CD4-positive, alpha-beta T cell (primary cell): ENCODE measurements at regions not wholly inside any gene's neighbourhood (a gene's known extent, or its start where the extent isn't known, plus 50 kb on each side); places are given as distances from the start of the nearest gene placed in this dataset.

Experiments
- ATAC-seq: fragments of 200-7000 bp; cut with Tn5 transposase; one replicate; pipeline ENCODE4 v1.10.0; 2022; ENCODE audit warnings: mild to moderate bottlenecking; ENCODE audit not compliant: poor library complexity
- CTCF ChIA-PET: fragments of 350-600 bp; sonication (Branson Sonifier 250); formaldehyde crosslinking; loops from one replicate; lab custom pipeline; 2021; ENCODE audit warnings: antibody characterized with exemption, inconsistent platforms; lab: Charles Lee
- POLR2A ChIA-PET: fragments of 350-600 bp; sonication (Branson Sonifier 250); formaldehyde crosslinking; loops from one replicate; lab custom pipeline; 2021; ENCODE audit warnings: antibody characterized with exemption, inconsistent platforms; lab: Charles Lee
- DNase-seq, 14 experiments: peaks; one replicate each; pipeline ENCODE4 v3.0.0-alpha.2; 2013 to 2020; ENCODE audit warnings: mixed read lengths in 2 of 14
- H3K27ac ChIP-seq, 2 donors: one replicate each; pipeline versions ENCODE4 v1.5.1 to v1.7.0; 2013; ENCODE audit warnings: low read length in 2 of 2, low read depth in 1 of 2, mild to moderate bottlenecking in 1 of 2
- H3K27me3 ChIP-seq, 2 experiments: 1 replicate in 1 of 2; 2 replicates in 1 of 2; pipeline versions ENCODE4 v1.6.1 to v1.7.0; 2013; ENCODE audit warnings: low read length in 2 of 2, control low read depth in 1 of 2, mild to moderate bottlenecking in 1 of 2, moderate library complexity in 1 of 2; ENCODE audit not compliant: insufficient read depth in 2 of 2, control insufficient read depth in 1 of 2
- H3K36me3 ChIP-seq: one replicate; pipeline ENCODE4 v1.6.1; 2013; ENCODE audit warnings: low read length, control low read depth; ENCODE audit not compliant: insufficient read depth
- H3K4me1 ChIP-seq: one replicate; pipeline ENCODE4 v1.6.1; 2013; ENCODE audit warnings: low read length, control low read depth; ENCODE audit not compliant: insufficient read depth
- H3K4me3 ChIP-seq: one replicate; pipeline ENCODE4 v1.5.1; 2013; ENCODE audit warnings: mild to moderate bottlenecking, low read length, moderate library complexity
- H3K9me3 ChIP-seq, 2 experiments: 1 replicate in 1 of 2; 2 replicates in 1 of 2; pipeline versions ENCODE4 v1.6.1 to v1.7.0; 2013; ENCODE audit warnings: low read length in 2 of 2, mild to moderate bottlenecking in 2 of 2, control low read depth in 1 of 2, moderate library complexity in 1 of 2; ENCODE audit not compliant: control insufficient read depth in 1 of 2, insufficient read depth in 1 of 2
- H3K27ac Mint-ChIP-seq: one replicate; pipeline ENCODE4 v1.8.0; 2020; ENCODE audit warnings: mixed read lengths
- H3K27me3 Mint-ChIP-seq: one replicate; pipeline ENCODE4 v1.8.0; 2021; ENCODE audit warnings: mixed read lengths
- H3K36me3 Mint-ChIP-seq: one replicate; pipeline ENCODE4 v1.8.0; 2021; ENCODE audit warnings: low read depth, mixed read lengths
- H3K4me1 Mint-ChIP-seq: one replicate; pipeline ENCODE4 v1.8.0; 2021; ENCODE audit warnings: low read depth, mixed read lengths
- H3K4me3 Mint-ChIP-seq: one replicate; pipeline ENCODE4 v1.8.0; 2020; ENCODE audit warnings: mild to moderate bottlenecking, mixed read lengths
- H3K9me3 Mint-ChIP-seq: one replicate; pipeline ENCODE4 v1.8.0; 2020; ENCODE audit warnings: mixed read lengths
- CTCF ChIP-seq: fragments of 200-600 bp; IDR thresholded peaks from one replicate; pipeline ENCODE4 v1.8.0; 2022; ENCODE audit warnings: antibody characterized with exemption, mild to moderate bottlenecking
- intact Hi-C, 2 experiments: fragments of 100-400 bp; cut with DNase I in 1 of 2; cut with micrococcal nuclease in 1 of 2; formaldehyde crosslinking; loops; one replicate each; pipeline versions ENCODE4 v1.15.1 to v1.9.0; 2023 to 2025; cut with DNase I, micrococcal nuclease

- H3K27me3 Mint-ChIP-seq = no peaks in the 10 kb centered on the region
These were observed 1789.9 kb downstream of the MRPL39 start for GRCh38 chr21:23817337-23817736.

GRCh38 chr21:23812485-23812884, 1794.8 kb downstream of the MRPL39 start:
- CTCF ChIA-PET = no interaction called here
- Mint-ChIP-seq H3K27ac (no peak overlapping the region), H3K9me3 (no peaks in the 10 kb centered on the region), H3K4me3 (no peak overlapping the region), H3K4me1 (no peaks in the 10 kb centered on the region), H3K36me3 (no peaks in the 10 kb centered on the region), H3K27me3 (no peaks in the 10 kb centered on the region)
- H3K27ac ChIP-seq = no peak overlapping the region
- intact Hi-C loops = no loop called here
- TF ChIP-seq CTCF = no peak
- no peaks in the 10 kb centered on the region for H3K27me3 ChIP-seq
- DNase-seq (no peak), ATAC-seq (no peak)
- peaks cover 0 to 6% of the 10 kb centered on the region in 2 experiments for H3K9me3 ChIP-seq
- H3K4me1 ChIP-seq = no peaks in the 10 kb centered on the region
- H3K4me3 ChIP-seq = no peak overlapping the region
- POLR2A ChIA-PET = interaction anchor here (0.5 kb wide), 1 partner anchor 47 kb away, joined by 3 read pairs; no protein-coding TSS in a partner anchor
- no peaks in the 10 kb centered on the region for H3K36me3 ChIP-seq

More at GRCh38 chr21:23817337-23817736, 1789.9 kb downstream of the MRPL39 start:
- no peaks in the 10 kb centered on the region for H3K36me3 Mint-ChIP-seq
- H3K4me3 ChIP-seq = no peak overlapping the region
- peaks cover 0 to 3% of the 10 kb centered on the region in 2 experiments for H3K9me3 ChIP-seq
- no peaks in the 10 kb centered on the region for H3K9me3 Mint-ChIP-seq
- POLR2A ChIA-PET = no interaction called here
- intact Hi-C loops = no loop called here
- ATAC-seq (no peak), DNase-seq (no peak)
- no peaks in the 10 kb centered on the region for H3K4me1 ChIP-seq
- no peak overlapping the region for H3K4me3 Mint-ChIP-seq
- no peak overlapping the region for H3K27ac Mint-ChIP-seq
- H3K4me1 Mint-ChIP-seq = no peaks in the 10 kb centered on the region
- TF ChIP-seq CTCF = no peak
- no peaks in the 10 kb centered on the region for H3K27me3 ChIP-seq
- CTCF ChIA-PET = no interaction called here
- H3K36me3 ChIP-seq = no peaks in the 10 kb centered on the region
- no peak overlapping the region for H3K27ac ChIP-seq

- no peak overlapping the region for H3K27ac ChIP-seq
- no peaks in the 10 kb centered on the region for H3K36me3 Mint-ChIP-seq
- no peak for TF ChIP-seq CTCF
- H3K4me3 ChIP-seq = no peak overlapping the region
- POLR2A ChIA-PET = no interaction called here
- ATAC-seq (no peak), DNase-seq (no peak)
- no peaks in the 10 kb centered on the region for H3K9me3 Mint-ChIP-seq
- H3K36me3 ChIP-seq = no peaks in the 10 kb centered on the region
- H3K27ac Mint-ChIP-seq = no peak overlapping the region
- CTCF ChIA-PET = no interaction called here
- no peaks in the 10 kb centered on the region for H3K27me3 ChIP-seq
- no peaks in the 10 kb centered on the region for H3K4me1 ChIP-seq
- H3K9me3 ChIP-seq = peaks cover 0 to 8% of the 10 kb centered on the region in 2 experiments
- H3K4me1 Mint-ChIP-seq = no peaks in the 10 kb centered on the region
- no peaks in the 10 kb centered on the region for H3K27me3 Mint-ChIP-seq
- H3K4me3 Mint-ChIP-seq = no peak overlapping the region
- intact Hi-C loops = no loop called here
These were observed 1795.5 kb downstream of the MRPL39 start for GRCh38 chr21:23811805-23812204.
